Stimulated activated CD4-positive, alpha-beta T cell treated with anti-CD3 and anti-CD28 coated beads, Interleukin-12 subunit alpha, Interleukin-12 subunit beta, amount 100 ng/mL, for 48 hours (primary cell): ENCODE measurements at regions not wholly inside any gene's neighbourhood (a gene's known extent, or its start where the extent isn't known, plus 50 kb on each side); places are given as distances from the start of the nearest gene placed in this dataset.
"Not testable (repeated sequence)": the region's sequence is repeated elsewhere in the genome, so short reads cannot be mapped to it uniquely, and the experiment has no call there.

ENCODE experiments used
- DNase-seq, 3 donors: peaks; one replicate each; pipeline ENCODE4 v3.0.0-alpha.2; 2020; ENCODE audit warnings: low read depth in 2 of 3, low spot score in 1 of 3

GRCh38 chr5:163569284-163569683 lies 63.9 kb downstream of the MAT2B start:
- no peak for DNase-seq

GRCh38 chr5:163571744-163572143 lies 66.3 kb downstream of the MAT2B start:
- no peak for DNase-seq

GRCh38 chr5:163574472-163575440 lies 69.3 kb downstream of the MAT2B start:
- no peak for DNase-seq

- DNase-seq = no peak
These were observed 73.2 kb downstream of the MAT2B start for GRCh38 chr5:163578652-163579051.

GRCh38 chr5:163579729-163580128 lies 74.3 kb downstream of the MAT2B start:
- DNase-seq = no peak

DNA sequence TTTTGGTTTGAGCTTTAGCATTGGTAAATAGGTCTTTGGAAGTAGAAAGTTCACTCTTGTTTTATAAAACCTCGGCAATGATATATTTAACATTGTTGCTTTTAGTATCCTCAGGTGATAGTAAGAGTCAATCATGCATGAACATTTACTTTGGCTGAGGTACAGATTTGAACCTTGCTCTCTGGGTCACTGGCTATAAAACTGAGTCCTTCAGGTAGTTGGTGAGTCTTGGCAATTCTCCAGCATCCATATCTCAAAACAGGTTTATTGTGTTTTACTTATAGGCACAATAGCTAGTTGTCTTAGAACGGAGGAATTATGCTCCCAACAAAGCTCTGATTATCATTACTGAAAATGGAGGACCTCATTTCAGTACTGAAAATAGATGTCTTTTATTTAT lies 75.1 kb downstream of the MAT2B start:
- DNase-seq = no peak

DNA sequence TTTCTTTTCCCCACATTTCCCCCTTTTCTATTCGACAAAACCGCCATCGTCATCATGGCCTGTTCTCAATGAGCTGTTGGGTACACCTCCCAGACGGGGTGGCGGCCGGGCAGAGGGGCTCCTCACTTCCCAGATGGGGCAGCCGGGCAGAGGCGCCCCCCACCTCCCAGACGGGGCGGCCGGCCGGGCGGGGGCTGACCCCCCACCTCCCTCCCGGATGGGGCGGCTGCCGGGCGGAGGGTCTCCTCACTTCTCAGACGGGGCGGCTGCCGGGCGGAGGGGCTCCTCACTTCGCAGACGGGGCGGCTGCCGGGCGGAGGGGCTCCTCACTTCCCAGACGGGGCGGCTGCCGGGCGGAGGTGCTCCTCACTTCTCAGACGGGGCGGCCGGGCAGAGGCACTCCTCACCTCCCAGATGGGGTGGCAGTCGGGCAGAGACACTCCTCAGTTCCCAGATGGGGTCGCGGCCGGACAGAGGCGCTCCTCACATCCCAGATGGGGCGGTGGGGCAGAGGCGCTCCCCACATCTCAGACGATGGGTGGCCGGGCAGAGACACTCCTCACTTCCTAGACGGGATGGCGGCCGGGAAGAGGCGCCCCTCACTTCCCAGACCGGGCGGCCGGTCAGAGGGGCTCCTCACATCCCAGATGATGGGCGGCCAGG lies 78.2 kb downstream of the MAT2B start:
- not testable (repeated sequence) for DNase-seq

GRCh38 chr5:163585206-163585605 lies 79.8 kb downstream of the MAT2B start:
- no peak for DNase-seq

- DNase-seq = no peak
These were observed 81.1 kb downstream of the MAT2B start for GRCh38 chr5:163586531-163586956.

DNA sequence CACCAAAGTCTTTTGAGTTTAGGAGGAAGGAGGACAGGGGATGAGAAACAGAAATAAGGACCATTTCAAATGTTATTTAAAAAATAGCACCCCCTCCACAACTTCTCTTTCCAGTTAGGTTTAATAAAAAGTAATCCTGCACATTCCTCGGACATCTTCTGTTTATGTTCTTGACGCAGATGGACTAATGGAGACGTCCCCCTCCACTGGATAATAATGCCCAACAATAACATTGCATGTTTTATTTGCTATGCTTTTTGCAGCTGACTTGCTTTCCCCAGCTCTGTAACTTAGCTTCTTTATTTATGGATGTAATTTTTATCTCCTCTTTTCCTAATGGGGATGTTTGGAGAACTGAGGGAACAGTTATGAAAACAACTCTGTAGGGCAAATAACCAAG lies 89.5 kb downstream of the MAT2B start:
- no peak for DNase-seq

DNA sequence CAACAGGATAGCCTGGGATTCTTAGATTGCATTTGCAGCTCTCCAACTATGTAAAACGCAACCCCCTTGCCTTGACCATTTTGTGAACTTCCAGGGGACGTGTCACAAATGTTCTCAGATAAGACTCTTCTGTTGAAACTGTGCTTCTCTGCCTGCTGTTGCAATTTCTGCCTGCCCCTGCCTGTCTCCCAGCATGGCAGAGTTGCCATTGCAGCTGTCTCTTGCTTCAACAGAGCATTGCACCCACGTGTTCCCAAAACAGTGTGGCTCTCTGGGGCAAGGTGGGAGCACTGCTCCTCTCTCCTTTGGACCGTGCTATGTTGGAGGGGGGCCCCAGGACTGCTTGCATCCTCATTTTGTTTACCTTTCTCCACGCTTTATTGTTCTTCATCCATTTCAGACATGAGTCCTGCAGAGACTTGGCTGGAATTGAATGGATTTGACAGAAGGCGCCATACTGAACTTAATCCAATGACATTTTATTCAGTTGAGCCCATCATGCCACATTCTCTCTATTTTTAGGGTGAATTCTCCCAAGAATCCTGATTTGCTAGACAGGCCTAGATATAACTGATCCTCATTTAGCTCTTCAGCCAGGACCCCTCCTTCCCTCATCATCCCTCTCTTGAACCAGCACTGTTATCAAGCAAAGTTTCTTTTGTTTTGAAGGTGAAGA lies 90.7 kb downstream of the MAT2B start:
- no peak for DNase-seq

DNA sequence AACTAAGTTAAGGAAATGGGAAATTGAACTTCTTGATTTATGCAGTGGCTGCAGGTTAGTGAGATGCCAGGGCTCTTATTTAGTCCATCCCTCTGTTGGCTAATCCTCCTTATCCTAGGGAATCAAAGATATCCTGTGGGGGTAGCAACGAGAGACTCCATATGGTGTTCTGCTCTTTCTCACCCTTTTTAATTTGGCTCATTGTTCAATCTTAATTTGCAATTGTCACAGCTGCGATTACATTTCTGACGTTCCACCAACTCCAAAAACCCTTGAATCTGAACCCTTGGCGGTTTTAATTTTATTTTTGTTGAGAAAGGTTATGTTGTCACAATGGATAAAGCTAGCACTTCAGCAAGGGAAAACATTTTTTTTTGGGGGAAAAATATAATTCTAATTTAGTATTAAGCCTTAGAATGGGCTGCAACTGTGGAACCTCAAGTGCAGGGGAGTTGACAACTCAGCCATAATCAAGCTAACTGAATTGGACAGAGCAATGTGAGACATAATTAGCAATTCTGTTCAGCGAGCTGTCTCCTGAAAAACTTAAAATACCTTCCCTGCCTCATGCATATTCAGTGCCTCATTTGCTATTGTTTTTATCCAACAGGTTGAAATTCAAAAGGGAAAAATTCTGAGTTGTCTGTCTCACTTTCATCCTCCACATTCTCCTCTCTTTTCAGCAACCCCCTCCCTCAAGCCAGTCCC lies 91.3 kb downstream of the MAT2B start:
- DNase-seq = no peak

- DNase-seq = no peak
These were observed 98.6 kb downstream of the MAT2B start for GRCh38 chr5:163604013-163604412.

DNA sequence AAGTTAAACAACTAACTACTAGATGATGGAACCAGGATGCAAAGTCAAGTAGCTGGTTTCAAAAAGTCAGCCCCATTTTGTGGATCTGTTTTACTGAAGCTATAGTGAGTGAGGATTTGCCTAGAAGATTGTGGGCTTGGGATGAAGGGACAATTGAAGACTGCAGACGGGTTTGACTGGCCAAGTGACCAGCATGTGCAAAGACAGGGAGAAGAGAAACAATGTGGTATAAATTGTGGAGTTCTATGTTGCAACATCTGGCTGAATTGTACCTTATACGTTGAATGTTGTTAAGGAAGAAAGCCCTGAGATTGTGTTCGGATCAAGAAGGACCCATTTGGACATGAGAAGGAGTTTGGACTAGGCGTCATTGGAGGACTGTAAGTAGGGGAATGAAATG lies 101.8 kb downstream of the MAT2B start:
- DNase-seq = no peak

- no peak for DNase-seq
These were observed 103.2 kb downstream of the MAT2B start for GRCh38 chr5:163608621-163609020.

GRCh38 chr5:163609910-163610309 lies 104.5 kb downstream of the MAT2B start:
- no peak for DNase-seq

GRCh38 chr5:163612358-163613149 lies 107.1 kb downstream of the MAT2B start:
- DNase-seq = no peak

DNA sequence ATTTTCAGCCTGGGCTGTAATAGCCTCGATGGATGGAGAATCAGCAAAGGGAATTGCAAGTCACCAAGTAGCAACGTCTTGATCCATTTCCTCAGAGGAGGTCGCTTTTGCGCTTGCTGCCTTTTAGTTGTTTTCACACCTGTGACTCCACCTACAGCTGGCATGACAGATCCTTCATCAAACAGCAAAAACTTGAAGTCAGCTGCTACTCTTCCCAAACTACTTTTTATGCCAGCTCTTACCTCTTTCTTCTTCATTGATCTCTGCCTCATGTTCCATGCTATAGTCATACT lies 107.7 kb downstream of the MAT2B start:
- no peak for DNase-seq

- DNase-seq = no peak
These were observed 109.4 kb downstream of the MAT2B start for GRCh38 chr5:163614787-163615186.

DNA sequence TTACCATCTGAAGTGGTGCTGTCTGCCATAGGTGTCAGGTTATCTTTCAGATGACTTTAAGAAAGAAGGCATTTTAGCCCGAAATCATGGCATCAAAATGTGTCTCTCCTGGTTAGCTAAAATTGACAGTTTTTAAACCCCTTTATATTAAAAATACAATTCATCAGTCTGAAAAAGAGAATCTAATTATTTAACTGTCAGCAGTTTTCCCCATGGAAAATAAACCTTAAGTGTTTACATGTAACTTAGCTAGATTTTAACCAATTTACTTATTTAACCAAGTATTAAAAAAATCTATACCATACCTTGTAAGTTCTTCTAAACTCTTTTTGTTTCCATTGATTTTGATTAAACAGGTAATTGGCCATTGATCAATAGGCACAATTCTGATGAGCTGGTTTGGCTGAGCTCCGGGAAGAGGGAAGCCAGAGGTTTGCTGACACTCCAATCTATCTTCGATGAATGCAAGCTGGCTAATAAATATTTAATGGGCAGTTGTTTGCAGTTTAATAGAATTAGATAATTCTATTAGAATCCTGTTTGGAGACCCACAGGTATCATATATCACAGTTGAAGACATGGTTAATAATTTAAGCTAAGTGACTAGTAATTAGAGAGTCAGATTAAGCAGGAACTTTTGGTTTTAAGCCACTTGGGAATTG lies 114.0 kb downstream of the MAT2B start:
- DNase-seq = no peak
